ENCODE measurements at regions not wholly inside any gene's neighbourhood (a gene's known extent, or its start where the extent isn't known, plus 50 kb on each side); places are given as distances from the start of the nearest gene placed in this dataset.

DNA sequence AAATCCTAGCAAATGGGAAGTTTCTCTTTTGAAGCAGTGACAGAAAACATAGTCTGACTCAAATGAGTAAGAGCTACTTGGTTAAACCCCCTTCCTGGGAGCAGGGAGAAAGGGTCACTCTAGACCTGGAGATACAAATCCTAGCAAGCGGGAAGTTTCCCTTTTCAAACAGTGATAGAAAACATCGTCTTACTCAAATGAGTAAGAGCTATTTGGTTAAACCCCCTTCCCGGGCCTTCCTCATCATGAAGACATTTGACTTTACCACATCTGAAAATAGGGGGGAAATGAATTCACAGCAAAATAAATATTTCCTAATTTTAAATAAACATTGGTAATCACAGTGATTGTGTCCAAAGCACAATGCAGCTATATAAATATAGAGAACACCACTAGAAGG, 79.2 kb downstream of the FOXB1 start:
- TF ChIP-seq, protein P1, sequence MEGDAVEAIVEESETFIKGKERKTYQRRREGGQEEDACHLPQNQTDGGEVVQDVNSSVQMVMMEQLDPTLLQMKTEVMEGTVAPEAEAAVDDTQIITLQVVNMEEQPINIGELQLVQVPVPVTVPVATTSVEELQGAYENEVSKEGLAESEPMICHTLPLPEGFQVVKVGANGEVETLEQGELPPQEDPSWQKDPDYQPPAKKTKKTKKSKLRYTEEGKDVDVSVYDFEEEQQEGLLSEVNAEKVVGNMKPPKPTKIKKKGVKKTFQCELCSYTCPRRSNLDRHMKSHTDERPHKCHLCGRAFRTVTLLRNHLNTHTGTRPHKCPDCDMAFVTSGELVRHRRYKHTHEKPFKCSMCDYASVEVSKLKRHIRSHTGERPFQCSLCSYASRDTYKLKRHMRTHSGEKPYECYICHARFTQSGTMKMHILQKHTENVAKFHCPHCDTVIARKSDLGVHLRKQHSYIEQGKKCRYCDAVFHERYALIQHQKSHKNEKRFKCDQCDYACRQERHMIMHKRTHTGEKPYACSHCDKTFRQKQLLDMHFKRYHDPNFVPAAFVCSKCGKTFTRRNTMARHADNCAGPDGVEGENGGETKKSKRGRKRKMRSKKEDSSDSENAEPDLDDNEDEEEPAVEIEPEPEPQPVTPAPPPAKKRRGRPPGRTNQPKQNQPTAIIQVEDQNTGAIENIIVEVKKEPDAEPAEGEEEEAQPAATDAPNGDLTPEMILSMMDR (IDR thresholded peaks at IDR 0.05 in 4 of 5, conservative IDR thresholded peaks at IDR 0.05 in 1 of 5): no peak
- TF ChIP-seq POLR2A (IDR thresholded peaks at IDR 0.05): no peak
